ENCODE measurements at regions not wholly inside any gene's neighbourhood (a gene's known extent, or its start where the extent isn't known, plus 50 kb on each side); places are given as distances from the start of the nearest gene placed in this dataset.

DNA sequence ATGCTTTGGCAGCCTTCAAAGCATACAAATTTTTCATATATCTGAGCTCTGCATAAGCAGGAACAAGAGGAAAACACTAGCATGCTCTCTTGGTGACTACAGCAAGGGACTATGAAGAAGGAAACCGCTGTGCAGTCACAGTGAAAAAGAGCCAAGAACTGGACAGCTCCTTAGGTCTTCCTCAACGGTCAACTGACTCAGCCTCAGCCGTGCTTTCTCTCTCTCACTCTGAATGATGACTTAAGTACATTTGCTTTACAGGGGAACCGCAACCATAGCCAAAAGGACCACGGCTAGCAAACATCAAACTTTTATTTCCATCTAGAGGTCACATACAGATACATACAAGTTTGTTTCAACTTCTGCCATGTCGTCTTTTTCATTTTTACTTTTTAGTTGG, 69.9 kb downstream of the HYCC1 start:
- Histone ChIP-seq H3K27ac (no peak overlapping the region), H3K9ac (ENCODE audit: insufficient read length) (no peak overlapping the region), H3K4me3 (no peak overlapping the region), H3K36me3 (ENCODE audit: insufficient read depth, low read length) (no peaks in the 10 kb centered on the region), H3K9me3 (ENCODE audit: low read depth, low read length) (no peaks in the 10 kb centered on the region)
- TF ChIP-seq FOXP2 (optimal IDR thresholded peaks at IDR 0.05; ENCODE audit: control extremely low read depth, extremely low read length, insufficient read depth) (no peak), POLR2AphosphoS5 (IDR thresholded peaks at IDR 0.05; ENCODE audit: borderline replicate concordance, low read depth, low read length) (no peak), EZH2 (IDR thresholded peaks at IDR 0.05) (no peak)
- DNase-seq (ENCODE audit: low read depth, low spot score), result no peak

DNA sequence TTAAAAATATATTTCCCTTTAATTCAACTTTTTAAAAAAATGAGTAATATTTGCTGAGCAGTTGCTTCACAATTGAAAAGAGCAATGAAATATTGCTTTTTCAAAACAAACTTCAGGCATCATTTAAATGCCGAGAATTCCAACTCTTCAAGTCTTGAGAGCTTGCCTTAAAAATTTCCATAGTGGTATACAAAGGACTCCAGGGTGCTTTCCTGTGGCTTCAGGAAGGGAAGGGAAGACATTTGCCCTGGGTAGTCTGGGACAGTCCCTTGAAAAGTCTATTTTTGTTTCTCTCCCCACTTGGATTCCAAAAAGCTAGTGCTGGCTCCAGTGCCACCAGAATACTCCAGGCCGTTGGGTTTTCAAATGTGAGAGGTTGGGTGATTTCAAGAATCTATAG, 71.7 kb downstream of the HYCC1 start:
- H3K4me3 ChIP-seq, result peak overlapping the region; percentile 45
- peak overlapping the region; percentile 3 for H3K9ac ChIP-seq (ENCODE audit: insufficient read length)
- no peaks in the 10 kb centered on the region for H3K36me3 ChIP-seq (ENCODE audit: insufficient read depth, low read length)
- peak; percentile 18 for DNase-seq (ENCODE audit: low read depth, low spot score)
- TF ChIP-seq FOXP2 (optimal IDR thresholded peaks at IDR 0.05; ENCODE audit: control extremely low read depth, extremely low read length, insufficient read depth) (no peak), POLR2AphosphoS5 (IDR thresholded peaks at IDR 0.05; ENCODE audit: borderline replicate concordance, low read depth, low read length) (no peak), EZH2 (IDR thresholded peaks at IDR 0.05) (no peak)
- H3K27ac ChIP-seq, result peak overlapping the region; percentile 55
- no peaks in the 10 kb centered on the region for H3K9me3 ChIP-seq (ENCODE audit: low read depth, low read length)

DNA sequence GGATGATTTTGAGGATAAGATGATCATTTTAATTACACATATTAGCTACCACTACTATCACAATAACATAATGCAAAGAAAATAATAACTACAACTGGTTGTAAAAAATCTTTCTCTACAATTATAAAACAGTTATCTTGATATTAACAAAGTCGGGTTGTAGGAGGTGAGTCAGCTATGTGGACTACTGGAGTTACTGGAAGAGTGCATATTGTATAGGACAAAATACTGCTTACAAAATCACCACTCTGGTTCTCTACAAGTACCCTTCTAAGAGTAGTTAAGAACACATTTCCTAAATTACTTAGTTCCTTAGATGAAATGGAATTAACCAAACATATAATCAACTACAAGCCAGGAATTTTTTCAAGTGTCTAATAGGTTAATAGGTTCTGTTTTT, 74.1 kb downstream of the HYCC1 start:
- H3K27ac ChIP-seq, result no peak overlapping the region
- no peaks in the 10 kb centered on the region for H3K36me3 ChIP-seq (ENCODE audit: insufficient read depth, low read length)
- no peak for TF ChIP-seq POLR2AphosphoS5 (IDR thresholded peaks at IDR 0.05; ENCODE audit: borderline replicate concordance, low read depth, low read length)
- TF ChIP-seq EZH2 (IDR thresholded peaks at IDR 0.05), result no peak
- no peak for TF ChIP-seq FOXP2 (optimal IDR thresholded peaks at IDR 0.05; ENCODE audit: control extremely low read depth, extremely low read length, insufficient read depth)
- H3K9ac ChIP-seq (ENCODE audit: insufficient read length), result no peak overlapping the region
- H3K9me3 ChIP-seq (ENCODE audit: low read depth, low read length), result no peaks in the 10 kb centered on the region
- DNase-seq (ENCODE audit: low read depth, low spot score), result no peak
- H3K4me3 ChIP-seq, result no peak overlapping the region

DNA sequence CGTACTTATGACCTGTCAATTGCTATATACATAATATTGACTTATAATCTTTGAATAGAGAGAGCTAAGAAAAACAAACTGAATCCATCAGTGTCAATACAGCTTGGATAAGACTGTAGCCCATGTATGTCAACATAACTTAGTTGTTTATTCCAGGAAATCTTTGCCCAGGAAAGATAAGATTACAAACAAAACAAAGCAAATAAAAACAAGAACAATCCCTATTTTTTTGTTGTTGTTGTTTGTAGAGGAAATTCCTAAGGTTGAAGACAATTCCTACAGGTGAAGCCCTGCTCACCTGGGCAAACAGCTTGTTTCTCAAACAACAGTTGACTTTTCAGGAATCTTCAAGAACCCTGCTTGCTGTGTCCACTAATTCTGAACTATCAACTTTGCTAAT, 76.0 kb downstream of the HYCC1 start:
- no peak overlapping the region for H3K9ac ChIP-seq (ENCODE audit: insufficient read length)
- TF ChIP-seq FOXP2 (optimal IDR thresholded peaks at IDR 0.05; ENCODE audit: control extremely low read depth, extremely low read length, insufficient read depth) (no peak), EZH2 (IDR thresholded peaks at IDR 0.05) (no peak), POLR2AphosphoS5 (IDR thresholded peaks at IDR 0.05; ENCODE audit: borderline replicate concordance, low read depth, low read length) (no peak)
- DNase-seq (ENCODE audit: low read depth, low spot score), result no peak
- H3K36me3 ChIP-seq (ENCODE audit: insufficient read depth, low read length), result no peaks in the 10 kb centered on the region
- H3K27ac ChIP-seq, result 0 out of 2 replicates have a peak overlapping the region, but pooled peaks have one; percentile 52
- H3K9me3 ChIP-seq (ENCODE audit: low read depth, low read length), result no peaks in the 10 kb centered on the region
- no peak overlapping the region for H3K4me3 ChIP-seq

DNA sequence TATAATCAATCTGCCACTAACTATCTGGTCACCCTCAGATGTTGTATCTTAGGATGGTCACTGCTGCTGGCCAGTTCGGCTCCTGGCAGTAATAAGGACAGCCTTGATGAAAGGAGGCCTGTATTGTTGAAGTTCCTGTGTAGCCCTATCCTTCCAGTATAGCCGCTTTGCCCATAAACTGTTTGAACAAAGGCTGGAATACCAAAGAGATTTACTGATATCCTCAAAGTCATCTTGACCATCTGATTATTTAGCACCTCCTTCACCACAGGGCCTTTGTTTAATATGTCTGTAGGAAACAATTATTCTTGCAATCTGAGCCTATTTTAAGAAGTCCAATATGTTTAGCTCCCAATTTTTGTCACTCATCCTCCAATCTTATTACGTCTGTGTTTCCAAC, 77.7 kb downstream of the HYCC1 start:
- H3K9ac ChIP-seq (ENCODE audit: insufficient read length), result no peak overlapping the region
- H3K9me3 ChIP-seq (ENCODE audit: low read depth, low read length), result no peaks in the 10 kb centered on the region
- no peak for DNase-seq (ENCODE audit: low read depth, low spot score)
- H3K27ac ChIP-seq, result no peak overlapping the region
- TF ChIP-seq POLR2AphosphoS5 (IDR thresholded peaks at IDR 0.05; ENCODE audit: borderline replicate concordance, low read depth, low read length), result no peak
- no peak for TF ChIP-seq EZH2 (IDR thresholded peaks at IDR 0.05)
- TF ChIP-seq FOXP2 (optimal IDR thresholded peaks at IDR 0.05; ENCODE audit: control extremely low read depth, extremely low read length, insufficient read depth), result no peak
- no peaks in the 10 kb centered on the region for H3K36me3 ChIP-seq (ENCODE audit: insufficient read depth, low read length)
- no peak overlapping the region for H3K4me3 ChIP-seq

DNA sequence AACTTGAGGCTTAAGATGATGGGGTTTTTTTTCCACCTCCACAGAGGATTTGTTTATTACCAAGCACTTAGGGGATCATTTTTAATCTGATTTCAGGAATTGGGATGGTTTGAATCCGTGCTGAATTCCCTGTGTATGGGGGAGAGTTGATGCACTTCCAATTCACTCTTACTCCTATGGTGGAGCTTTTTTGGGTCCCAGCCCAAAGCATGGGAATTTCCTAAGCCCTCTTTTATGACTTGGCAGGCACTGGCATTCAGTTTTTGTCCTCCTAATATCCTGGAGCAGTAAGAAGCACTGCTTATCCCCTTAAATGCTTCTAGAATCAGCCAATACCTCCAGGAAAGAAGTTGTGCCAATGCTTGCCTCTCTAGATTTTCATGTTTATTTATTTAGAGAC, 78.7 kb downstream of the HYCC1 start:
- H3K9me3 ChIP-seq (ENCODE audit: low read depth, low read length), result 0 out of 2 replicates have a peak, but pooled peaks cover 5% of the 10 kb centered on the region
- no peak for DNase-seq (ENCODE audit: low read depth, low spot score)
- no peak overlapping the region for H3K4me3 ChIP-seq
- H3K9ac ChIP-seq (ENCODE audit: insufficient read length), result no peak overlapping the region
- no peaks in the 10 kb centered on the region for H3K36me3 ChIP-seq (ENCODE audit: insufficient read depth, low read length)
- no peak overlapping the region for H3K27ac ChIP-seq
- no peak for TF ChIP-seq FOXP2 (optimal IDR thresholded peaks at IDR 0.05; ENCODE audit: control extremely low read depth, extremely low read length, insufficient read depth)
- no peak for TF ChIP-seq POLR2AphosphoS5 (IDR thresholded peaks at IDR 0.05; ENCODE audit: borderline replicate concordance, low read depth, low read length)
- no peak for TF ChIP-seq EZH2 (IDR thresholded peaks at IDR 0.05)

DNA sequence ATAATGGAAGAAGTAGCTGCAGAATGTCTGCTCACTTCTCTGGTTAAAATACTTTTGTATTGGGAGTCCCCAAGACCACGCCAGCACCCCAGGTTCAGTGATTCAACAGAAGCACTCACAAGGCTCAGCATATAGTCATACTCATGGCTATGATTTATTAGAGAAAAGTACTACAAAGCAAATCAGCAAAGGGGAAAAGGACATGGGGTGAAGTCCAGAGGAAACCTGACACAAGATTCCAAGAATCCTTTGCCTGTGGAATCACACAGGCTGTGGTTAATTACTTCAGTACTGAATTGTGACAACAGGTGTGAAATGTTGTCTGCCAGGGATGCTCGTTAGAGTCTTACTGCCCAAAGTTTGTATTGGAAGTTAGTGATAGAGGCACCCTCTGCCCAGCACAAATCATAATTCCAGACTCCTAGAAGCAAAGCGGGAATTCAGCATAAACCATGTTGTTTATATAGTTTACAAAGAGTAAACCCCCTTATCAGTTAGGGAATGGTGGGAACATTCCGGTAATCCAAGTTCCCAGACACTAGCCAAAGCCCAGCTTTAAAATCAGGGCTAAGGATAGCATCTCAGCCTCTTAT, 79.4 kb downstream of the HYCC1 start:
- Histone ChIP-seq H3K27ac (no peak overlapping the region), H3K9ac (ENCODE audit: insufficient read length) (no peak overlapping the region), H3K9me3 (ENCODE audit: low read depth, low read length) (0 out of 2 replicates have a peak, but pooled peaks cover 5% of the 10 kb centered on the region), H3K36me3 (ENCODE audit: insufficient read depth, low read length) (no peaks in the 10 kb centered on the region), H3K4me3 (no peak overlapping the region)
- no peak for DNase-seq (ENCODE audit: low read depth, low spot score)
- TF ChIP-seq EZH2 (IDR thresholded peaks at IDR 0.05) (no peak), FOXP2 (optimal IDR thresholded peaks at IDR 0.05; ENCODE audit: control extremely low read depth, extremely low read length, insufficient read depth) (no peak), POLR2AphosphoS5 (IDR thresholded peaks at IDR 0.05; ENCODE audit: borderline replicate concordance, low read depth, low read length) (no peak)

DNA sequence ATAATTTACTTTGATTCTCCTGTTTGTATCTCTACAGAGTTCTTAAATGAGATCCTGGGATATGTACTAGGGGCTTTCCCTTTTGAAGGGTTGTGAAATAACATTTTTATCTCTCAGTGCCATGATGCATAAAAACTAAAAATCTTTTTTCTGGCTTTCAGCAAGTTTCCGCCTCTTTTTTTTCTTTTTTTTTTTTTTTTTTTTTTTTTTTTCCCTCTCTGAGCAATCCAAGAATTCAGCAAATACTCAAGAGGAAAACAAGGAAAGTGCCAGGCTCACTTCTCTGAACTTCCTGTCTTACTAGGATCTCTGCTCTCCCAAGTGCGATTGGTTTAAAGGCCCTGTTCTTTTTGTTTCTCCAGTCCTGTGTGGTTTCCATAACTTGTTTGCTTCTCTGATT, 79.9 kb downstream of the HYCC1 start:
- no peak overlapping the region for H3K4me3 ChIP-seq
- no peaks in the 10 kb centered on the region for H3K36me3 ChIP-seq (ENCODE audit: insufficient read depth, low read length)
- H3K9me3 ChIP-seq (ENCODE audit: low read depth, low read length), result 0 out of 2 replicates have a peak, but pooled peaks cover 5% of the 10 kb centered on the region
- no peak for TF ChIP-seq FOXP2 (optimal IDR thresholded peaks at IDR 0.05; ENCODE audit: control extremely low read depth, extremely low read length, insufficient read depth)
- no peak for TF ChIP-seq EZH2 (IDR thresholded peaks at IDR 0.05)
- no peak for TF ChIP-seq POLR2AphosphoS5 (IDR thresholded peaks at IDR 0.05; ENCODE audit: borderline replicate concordance, low read depth, low read length)
- H3K9ac ChIP-seq (ENCODE audit: insufficient read length), result no peak overlapping the region
- DNase-seq (ENCODE audit: low read depth, low spot score), result no peak
- no peak overlapping the region for H3K27ac ChIP-seq

DNA sequence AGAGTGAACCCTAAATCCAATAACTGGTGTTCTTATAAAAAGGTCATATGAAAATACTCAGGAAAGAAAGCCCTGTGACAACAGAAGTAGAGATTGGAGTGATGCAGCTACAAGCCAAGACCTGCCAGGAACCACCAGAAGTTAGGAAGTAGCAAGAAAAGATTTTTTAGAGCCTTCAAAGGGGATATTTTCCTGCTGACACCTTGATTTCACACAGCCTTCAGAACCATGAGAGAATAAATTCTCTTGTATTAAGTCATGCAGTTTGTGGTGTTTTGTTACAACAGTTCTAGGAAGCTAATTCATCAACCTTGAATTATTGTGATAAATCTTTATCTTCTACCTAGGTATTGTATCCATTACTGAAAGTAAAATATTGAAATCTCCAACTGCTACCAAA, 81.0 kb downstream of the HYCC1 start:
- no peak for TF ChIP-seq POLR2AphosphoS5 (IDR thresholded peaks at IDR 0.05; ENCODE audit: borderline replicate concordance, low read depth, low read length)
- no peak for TF ChIP-seq EZH2 (IDR thresholded peaks at IDR 0.05)
- TF ChIP-seq FOXP2 (optimal IDR thresholded peaks at IDR 0.05; ENCODE audit: control extremely low read depth, extremely low read length, insufficient read depth), result no peak
- no peaks in the 10 kb centered on the region for H3K36me3 ChIP-seq (ENCODE audit: insufficient read depth, low read length)
- no peak for DNase-seq (ENCODE audit: low read depth, low spot score)
- no peak overlapping the region for H3K9ac ChIP-seq (ENCODE audit: insufficient read length)
- no peak overlapping the region for H3K4me3 ChIP-seq
- no peak overlapping the region for H3K27ac ChIP-seq
- 0 out of 2 replicates have a peak, but pooled peaks cover 5% of the 10 kb centered on the region for H3K9me3 ChIP-seq (ENCODE audit: low read depth, low read length)
